DOHH2 (cell line): ENCODE measurements at regions not wholly inside any gene's neighbourhood (a gene's known extent, or its start where the extent isn't known, plus 50 kb on each side); places are given as distances from the start of the nearest gene placed in this dataset.

ENCODE experiments used
- EZH2phosphoT487 ChIP-seq: fragments of 200-600 bp; sonication (generic); IDR thresholded peaks from 2 replicates; pipeline ENCODE4 v1.6.1; 2017; ENCODE audit warnings: borderline replicate concordance, mild to moderate bottlenecking, antibody characterized with exemption, low read length, moderate library complexity, mixed read lengths
- TF ChIP-seq, protein P1 (sequence below): fragments of 200-600 bp; sonication (generic); IDR thresholded peaks from one replicate; pipeline ENCODE4 v1.5.1; 2014; ENCODE audit warnings: antibody characterized with exemption, mild to moderate bottlenecking, low read depth, low read length; ENCODE audit not compliant: poor library complexity, severe bottlenecking

DNA sequence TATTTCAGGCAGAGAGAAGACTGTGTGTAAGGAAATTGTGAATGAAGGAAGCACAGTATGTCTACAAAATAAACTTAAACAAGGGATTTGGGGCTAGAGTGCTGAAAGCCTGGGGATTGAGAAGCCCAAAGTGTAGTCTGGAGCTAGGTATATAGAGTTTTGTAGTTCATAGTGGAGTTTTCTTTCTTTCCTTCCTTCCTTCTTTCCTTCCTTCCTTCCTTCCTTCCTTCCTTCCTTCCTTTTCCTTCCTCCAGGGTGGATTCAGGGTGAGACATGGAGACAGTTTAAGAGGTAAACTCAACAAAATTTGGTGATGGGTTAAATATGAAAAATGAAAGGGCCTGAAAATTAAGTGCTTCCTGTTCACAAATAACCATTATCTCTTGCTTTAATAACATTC is 757.8 kb upstream of the CXADR start:
- TF ChIP-seq, protein P1, sequence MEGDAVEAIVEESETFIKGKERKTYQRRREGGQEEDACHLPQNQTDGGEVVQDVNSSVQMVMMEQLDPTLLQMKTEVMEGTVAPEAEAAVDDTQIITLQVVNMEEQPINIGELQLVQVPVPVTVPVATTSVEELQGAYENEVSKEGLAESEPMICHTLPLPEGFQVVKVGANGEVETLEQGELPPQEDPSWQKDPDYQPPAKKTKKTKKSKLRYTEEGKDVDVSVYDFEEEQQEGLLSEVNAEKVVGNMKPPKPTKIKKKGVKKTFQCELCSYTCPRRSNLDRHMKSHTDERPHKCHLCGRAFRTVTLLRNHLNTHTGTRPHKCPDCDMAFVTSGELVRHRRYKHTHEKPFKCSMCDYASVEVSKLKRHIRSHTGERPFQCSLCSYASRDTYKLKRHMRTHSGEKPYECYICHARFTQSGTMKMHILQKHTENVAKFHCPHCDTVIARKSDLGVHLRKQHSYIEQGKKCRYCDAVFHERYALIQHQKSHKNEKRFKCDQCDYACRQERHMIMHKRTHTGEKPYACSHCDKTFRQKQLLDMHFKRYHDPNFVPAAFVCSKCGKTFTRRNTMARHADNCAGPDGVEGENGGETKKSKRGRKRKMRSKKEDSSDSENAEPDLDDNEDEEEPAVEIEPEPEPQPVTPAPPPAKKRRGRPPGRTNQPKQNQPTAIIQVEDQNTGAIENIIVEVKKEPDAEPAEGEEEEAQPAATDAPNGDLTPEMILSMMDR, result no peak
- no peak for TF ChIP-seq EZH2phosphoT487
